ENCODE measurements at regions not wholly inside any gene's neighbourhood (a gene's known extent, or its start where the extent isn't known, plus 50 kb on each side); places are given as distances from the start of the nearest gene placed in this dataset.
"Not testable (repeated sequence)": the region's sequence is repeated elsewhere in the genome, so short reads cannot be mapped to it uniquely, and the experiment has no call there.

DNA sequence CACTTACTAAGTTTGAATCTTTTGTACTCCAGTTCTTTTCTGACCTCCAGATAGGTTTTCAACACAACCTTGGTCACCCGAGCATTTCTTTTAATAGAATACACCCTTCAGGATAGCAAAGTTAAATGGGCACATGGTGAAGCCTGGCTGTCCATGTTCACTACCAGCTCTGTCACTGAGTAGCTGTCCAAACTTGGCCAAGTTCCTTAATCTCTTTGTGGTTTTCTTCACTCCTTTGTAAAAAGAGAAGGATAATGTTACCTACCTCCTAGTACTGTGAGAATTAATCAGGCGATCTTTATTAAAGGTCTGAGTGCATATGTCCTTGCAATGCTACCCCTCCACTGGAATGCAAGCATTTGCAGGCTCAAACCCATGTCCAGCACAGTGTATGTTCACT, 128.1 kb upstream of the PTPRZ1 start:
- no peak for DNase-seq (ENCODE audit: low spot score)

DNA sequence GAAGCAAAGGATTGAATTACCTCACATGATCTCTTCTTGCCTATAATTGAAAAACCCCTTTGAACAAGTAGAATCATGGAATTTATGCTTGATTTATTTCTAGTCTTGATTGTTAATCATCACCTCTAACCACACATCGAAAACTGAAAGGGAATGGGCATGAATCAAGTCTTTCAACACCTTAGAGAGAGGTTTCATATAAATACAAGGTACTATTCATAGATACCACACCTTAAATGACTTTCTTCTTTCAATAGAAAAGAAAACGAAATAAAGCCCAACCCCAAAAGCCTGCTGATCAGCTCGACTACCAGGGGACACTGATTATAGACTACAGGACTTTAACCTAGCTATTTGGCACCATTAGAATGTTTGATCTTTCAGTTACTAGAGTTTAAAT, 128.6 kb upstream of the PTPRZ1 start:
- DNase-seq (ENCODE audit: low spot score): peak; percentile 42

DNA sequence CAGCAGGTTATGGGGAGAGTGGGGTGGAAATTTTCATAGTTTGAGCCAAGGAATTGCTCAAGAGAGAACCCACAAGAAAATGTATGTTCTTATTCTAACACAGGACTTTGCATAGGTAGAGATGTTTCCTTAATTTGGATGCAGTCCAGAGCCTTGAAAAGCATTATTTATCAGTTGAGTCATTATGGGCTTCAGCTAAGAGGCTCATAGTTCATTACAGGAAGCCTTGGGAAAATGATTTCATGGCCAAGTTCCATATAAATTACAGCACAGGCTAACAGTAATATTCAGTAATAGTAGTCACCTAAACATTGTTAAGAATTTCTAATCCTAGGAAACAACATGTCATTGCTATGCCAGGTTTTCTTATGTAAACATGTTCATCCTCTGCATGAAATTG, 131.1 kb upstream of the PTPRZ1 start:
- DNase-seq (ENCODE audit: low spot score): no peak

DNA sequence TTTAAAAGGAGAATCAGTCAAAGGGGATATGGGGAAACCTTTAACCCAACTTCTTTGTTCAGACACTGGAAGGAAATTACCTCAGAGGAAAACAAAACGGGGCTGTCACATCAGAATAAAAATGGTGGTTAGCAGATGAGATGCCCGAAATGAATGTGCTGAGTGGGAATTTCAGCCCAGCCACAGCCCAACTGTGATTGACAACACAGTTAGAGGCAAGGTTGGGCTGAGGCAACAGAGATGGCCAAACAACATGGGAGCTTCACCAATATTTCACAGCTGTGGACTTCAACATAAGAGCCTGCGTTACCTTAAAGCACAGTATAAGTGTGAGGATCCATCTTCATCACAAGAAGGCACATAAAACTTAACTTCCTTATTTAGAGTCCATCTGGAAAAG, 133.5 kb upstream of the PTPRZ1 start:
- no peak for DNase-seq (ENCODE audit: low spot score)

DNA sequence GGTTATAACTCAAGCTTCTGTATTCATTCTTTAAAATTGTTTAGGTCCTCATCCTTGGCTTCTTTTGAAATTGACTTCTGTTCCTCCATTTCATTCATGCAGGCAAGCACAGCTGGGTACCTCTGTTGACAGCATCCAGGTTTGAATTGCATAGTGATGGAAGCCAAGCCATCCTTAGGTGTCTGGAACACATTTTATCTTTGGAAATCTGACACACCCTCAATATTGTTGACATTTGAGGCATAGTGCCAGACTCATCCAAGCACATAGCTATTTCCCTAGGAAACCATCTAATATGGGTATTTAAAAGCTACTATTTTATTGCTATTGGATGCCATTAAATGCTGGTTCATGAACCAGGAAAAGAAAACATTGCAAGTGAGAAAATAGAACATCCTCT, 142.1 kb upstream of the PTPRZ1 start:
- DNase-seq (ENCODE audit: low spot score): no peak

DNA sequence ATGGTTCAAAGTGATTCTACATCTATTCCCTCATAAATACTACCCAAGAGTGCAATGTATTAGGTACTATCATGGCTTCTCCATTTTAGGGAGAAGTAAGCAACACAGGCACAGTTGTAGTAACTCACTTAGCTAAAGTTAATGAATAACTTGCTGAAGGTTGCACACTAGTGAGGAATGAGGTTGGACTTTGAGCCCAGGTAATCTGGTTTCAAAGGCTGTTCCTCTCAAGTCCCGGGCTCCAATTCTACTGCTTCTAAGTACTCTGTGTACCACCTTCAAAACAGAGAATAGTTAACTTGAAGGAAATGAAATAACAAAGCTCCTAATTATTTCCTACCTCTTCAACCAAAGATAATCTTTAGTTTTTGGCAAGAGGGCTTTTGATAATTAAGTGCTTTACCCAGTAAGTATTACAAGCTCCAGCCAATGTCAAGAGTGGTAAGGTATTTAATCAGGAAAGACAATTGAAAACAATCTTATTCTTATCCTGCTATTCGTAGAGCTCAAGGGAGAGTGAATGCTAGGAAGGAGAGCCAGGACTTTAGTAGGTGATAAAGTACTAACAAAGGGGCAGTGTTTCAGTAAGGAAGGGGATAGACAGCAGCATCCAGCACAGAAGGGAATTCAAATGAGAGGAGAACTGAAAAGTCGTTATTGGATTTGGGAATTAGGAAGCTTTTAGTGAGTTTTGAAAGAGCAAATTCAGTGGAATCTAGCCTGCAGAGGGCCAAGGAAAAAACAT, 158.2 kb upstream of the PTPRZ1 start:
- DNase-seq (ENCODE audit: low spot score): peak; percentile 55

DNA sequence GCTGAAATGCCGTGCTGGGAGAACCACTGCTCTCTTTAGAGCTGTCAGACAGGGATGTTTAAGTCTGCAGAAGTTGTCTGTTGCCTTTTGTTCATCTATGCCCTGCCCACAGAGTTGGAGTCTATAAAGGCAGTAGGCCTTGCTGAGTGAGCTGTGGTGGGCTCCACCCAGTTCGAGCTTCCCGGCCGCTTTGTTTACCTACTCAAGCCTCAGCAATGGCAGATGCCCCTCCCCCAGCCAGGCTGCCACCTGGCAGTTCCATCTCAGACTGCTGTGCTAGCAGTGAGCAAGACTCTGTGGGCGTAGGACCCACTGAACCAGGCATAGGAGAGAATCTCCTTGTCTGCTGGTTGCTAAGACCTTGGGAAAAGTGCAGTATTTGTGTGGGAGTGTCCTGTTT, 160.0 kb upstream of the PTPRZ1 start:
- not testable (repeated sequence) for DNase-seq (ENCODE audit: low spot score)

DNA sequence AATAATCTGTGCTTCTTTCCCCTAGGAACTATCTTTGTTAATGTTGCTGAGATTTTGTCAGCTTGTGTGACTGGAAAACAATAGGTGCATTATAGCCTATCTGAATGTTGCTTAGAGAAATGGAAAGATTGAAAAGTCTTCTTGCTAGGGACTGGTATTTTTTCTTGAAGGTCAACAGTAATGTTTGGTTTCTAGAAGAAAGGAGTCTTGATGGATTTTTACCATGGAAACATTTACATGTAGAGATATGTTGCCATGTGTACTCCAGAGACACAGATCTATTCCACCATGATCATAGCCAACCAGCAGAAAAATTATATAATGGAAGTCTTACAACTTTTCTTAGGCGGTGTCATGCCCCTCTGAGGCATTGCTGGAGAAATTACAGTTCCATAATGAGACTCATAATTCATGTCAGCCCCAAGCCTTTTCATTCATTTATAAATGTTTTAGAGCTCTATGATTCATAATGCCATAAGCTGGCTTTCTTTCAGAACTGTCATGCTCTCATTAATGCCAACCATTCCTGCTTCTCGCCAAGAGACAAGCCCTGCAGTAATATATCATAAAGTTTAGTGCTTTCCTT, 175.1 kb upstream of the PTPRZ1 start:
- DNase-seq (ENCODE audit: low spot score): no peak

DNA sequence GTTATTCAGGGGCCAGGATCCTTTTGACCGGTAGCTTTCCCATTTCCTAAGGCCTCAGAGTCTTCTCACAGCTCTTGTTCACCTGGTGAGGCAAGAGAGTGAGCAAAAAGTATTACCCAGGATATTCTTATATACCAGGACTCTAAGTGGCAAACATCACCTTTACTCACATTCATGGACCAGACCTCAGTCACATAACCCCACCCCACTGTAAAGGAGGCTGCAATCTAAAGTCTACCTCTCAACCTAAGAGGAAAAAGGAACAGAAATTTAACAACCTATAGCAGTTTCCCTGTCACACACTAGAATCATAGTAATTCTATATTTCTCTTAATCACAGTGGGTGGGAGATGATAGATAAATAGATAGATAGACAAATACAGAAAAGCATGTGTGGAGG, 176.0 kb upstream of the PTPRZ1 start:
- DNase-seq (ENCODE audit: low spot score): no peak

DNA sequence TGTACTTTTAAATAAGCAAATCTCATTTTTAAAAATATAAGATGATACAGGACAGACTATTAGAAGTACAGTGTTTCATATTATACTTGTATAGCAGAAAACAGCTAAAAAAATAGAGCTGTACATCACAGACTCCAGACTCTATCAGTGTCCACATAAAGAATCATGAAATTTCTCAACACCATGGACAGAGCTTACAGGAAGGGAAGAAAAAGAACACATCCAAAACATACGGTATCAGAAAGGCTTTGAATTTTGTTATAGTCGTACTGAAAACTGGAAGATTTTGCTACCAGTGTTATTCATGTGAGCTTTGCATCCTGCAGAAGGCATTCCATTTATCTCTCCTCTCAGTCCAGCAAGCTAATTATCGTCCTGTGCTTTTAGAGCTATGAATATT, 183.2 kb upstream of the PTPRZ1 start:
- no peak for DNase-seq (ENCODE audit: low spot score)

DNA sequence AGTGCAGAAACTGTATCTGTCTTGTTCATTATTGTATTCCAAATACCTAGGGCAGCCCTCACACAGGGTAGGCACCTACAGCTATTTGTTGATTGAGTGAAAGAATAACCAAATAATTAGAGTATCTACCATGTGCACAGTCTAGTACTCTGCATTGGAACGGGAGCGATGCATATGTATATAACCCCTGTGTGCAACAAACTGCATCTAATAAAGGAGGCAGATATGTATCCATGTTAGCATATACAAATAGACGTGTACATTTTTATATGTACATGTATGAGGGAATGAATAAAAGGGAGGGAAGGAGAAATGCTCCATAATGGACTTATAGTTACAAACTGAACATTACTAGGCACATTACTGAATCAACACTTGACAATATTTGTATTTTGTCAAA, 191.3 kb upstream of the PTPRZ1 start:
- no peak for DNase-seq (ENCODE audit: low spot score)

DNA sequence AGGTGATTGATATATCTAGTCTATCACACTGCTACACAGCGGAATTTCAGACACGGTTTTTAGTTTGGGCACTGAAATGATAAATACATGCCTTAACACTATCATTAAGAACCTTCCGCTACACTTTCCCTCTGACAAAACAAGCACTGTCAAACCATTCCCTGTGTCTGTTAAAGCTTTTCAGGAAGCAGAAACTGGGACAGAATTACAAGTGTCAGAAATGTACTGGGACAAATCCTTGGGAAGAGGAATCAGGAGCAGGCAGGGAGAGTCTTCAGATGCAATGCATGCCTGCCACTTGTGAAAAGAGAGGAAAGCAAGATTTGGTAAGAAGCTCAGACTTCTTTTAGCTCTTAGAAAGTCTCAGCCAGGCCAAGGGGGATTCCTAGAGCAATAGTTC, 196.8 kb upstream of the PTPRZ1 start:
- DNase-seq (ENCODE audit: low spot score): no peak

DNA sequence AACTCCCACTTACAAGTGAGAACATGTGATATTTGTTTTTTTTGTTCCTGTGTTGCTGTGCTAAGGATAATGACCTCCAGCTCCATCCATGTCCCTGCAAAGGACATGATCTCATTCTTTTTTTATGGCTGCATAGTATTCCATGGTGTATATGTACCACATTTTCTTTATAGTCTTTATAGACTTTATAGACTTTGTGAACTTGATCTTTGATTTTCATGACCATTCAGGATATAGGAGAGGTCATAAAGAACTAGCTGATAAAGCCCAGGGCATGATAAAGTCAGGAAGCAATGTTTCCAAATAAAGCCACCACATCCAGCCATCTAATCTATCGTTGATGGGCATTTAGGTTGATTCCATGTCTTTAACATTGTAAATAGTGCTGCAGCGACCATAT, 198.5 kb upstream of the PTPRZ1 start:
- DNase-seq (ENCODE audit: low spot score): not testable (repeated sequence)

DNA sequence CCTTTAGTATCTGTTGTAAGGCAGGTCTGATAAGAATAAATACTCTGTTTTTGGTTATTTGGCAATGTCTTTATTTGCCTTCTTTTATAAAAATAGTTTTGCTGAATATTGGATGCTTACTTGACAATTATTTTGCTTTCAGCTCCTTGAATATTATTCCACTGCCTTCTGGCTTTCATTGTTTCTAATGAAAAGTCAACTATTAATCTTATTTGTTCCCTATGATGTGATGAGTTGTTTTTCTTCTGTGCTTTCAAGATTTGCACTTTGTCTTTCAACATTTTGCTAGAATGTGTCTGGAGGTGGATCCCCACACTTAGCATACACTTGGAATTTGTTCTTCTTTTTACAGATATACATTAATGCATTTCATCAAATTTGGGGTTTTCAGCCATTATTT, 203.8 kb upstream of the PTPRZ1 start:
- DNase-seq (ENCODE audit: low spot score): no peak

DNA sequence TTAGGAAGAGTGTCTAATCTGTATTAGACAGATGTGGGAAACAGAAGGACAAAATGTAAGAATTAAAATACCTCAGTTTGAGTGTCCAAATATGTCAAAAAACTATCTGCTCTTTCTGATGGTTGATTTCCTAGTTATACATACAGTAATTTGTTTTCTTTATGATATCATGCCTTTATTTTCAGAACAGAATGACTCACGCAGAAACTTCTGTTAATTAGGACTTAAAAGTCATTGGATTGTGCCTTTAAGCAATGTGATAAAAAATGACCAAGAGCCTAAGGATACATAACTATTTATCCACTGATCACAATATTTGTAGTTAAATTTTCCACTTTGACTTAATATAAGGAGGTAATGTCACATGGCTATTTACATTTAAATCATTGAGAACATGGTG, 206.7 kb upstream of the PTPRZ1 start:
- DNase-seq (ENCODE audit: low spot score): no peak

DNA sequence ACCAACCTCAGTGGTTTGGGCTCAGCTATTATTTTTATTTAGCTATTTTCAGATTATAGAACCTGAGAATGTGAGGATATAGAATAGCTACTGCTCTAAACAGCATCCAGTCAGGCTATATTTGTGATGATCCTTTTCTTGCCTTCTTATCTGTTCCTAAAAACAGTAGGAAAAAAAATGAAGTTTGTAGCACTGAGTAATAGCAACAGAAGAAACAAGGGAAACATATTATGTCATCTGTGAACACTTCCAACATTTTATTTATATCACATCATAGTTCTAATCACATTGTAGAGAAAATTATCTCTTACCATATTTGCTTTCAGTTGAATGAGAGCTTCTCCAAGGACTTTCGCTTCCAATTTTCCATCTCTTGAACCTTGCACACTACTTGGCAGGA, 229.6 kb upstream of the PTPRZ1 start:
- no peak for DNase-seq (ENCODE audit: low spot score)

DNA sequence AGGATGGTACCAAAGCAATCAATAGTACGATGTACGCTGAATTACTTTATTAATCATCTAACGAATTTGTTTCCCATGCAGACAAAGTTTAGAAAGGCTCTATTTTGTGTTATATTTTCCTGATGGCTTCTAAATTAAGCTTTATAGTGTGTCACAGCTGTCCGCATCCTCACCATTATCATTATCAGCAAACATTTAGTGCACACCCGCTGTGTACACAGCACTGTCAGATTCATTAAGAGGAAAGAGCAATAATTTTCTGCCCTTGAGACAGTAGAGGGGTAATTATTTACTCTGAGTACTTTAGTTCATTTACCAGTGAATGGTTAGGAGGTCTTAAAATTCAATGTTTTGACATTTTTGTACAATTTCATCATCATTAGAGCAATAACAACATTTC, 233.3 kb upstream of the PTPRZ1 start:
- no peak for DNase-seq (ENCODE audit: low spot score)

DNA sequence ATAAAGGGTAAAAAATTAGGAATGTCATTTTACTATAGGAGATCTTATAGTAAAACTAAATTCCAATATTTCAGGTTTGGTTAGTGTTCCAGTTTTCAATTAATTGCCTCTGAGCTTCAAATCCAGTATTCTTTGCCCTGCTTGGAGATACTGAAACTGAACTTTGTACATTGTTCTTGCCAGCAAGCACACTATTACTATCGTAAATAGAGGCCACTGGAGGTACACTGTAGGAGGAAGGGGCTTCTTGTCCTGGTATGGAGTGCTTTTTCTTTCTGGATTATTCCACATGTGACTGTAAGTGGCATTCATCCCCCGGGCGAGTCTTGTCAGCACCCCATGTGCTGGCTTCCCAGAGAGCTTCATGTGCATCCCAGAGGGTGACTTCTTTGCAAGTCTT, 234.7 kb upstream of the PTPRZ1 start:
- no peak for DNase-seq (ENCODE audit: low spot score)

DNA sequence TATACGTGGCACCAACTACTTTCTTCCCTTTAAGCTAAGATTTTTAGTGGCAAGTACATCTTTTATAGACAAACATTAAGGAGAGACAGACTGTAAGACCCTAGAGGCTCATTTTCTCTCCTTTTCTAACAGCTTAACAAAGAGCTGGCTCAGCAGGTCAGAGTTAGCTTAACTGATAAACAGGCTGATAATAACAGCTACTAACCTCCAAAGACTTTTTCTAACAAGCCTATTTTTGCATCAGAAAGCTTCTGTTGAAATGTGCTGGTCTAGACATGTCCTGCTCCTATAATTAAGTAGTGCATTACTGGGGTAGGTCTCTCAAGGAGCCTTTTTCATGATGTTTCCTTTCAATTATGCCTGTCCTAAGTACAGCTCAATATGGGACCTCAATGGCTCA, 238.2 kb upstream of the FAM3C start:
- DNase-seq (ENCODE audit: low spot score): no peak

DNA sequence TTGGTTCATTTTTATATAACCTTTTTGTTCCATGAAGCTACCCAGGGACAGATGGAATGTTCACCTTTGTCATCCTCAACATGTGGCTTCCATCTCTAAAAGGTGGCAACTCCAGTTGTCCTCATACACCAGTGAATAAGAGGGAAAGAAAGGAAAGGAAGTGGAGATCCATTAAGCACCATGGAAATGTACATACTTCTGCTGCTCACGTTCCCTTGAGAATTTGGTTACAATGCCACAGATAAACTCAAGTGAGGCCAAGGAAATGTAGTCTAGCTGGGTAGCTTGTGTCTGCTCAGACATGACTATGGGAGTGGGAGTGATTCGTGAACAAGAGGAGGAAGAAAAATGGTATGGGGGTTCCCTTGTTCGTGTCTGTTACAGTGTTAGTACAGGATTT, 237.1 kb upstream of the FAM3C start:
- DNase-seq (ENCODE audit: low spot score): no peak

DNA sequence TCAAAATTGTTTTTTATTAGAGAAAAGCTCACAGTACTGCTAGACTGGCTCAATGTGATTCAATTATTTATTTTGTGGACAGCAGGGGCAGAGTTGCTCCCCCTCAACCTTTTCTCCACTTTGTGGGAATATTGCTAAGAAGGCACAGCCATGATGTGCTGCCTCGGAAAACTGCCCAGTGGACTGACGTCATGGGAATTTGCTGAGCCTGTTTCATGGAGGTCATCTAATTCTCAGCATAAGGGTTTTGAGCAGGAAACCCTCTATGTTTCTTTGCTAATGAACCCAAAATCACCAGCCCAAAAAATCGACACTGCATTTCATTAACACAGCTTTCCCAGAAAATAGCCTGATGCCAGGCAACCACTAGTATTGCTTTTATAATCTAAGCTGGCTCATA, 228.8 kb upstream of the FAM3C start:
- DNase-seq (ENCODE audit: low spot score): no peak

DNA sequence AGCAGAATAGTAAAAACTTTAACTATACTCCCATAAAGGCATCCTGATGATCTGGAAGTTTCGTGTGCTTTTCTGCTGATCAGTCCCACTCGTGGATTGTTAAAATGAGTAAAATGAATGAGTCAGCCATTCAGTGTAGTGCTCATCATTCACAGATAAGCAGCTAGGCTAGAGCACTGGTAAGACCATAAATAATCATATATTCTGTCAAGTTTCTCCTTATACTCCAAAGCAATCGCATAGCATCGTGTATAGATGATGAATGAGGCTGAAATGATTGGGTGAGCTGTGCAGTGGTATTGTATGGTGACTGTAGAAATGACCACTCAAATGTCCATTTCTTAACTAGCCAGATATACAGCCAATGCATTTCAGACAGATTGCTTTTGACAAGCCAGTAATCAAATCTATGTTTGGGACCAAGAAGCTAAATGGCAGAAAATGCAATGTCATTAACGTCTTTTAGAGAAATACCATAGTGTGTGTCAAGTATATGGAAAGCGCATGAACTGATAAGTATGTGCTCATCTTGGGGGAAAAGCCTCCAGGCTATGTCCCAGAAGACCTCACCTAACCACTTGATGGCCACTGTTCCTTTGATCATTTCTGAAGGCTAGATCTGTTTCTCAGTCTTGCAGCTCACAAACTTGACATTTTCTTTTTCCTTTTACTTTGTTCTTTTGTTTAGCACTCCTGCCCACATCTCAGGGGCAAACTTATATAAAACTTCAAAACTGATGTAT, 227.2 kb upstream of the FAM3C start:
- no peak for DNase-seq (ENCODE audit: low spot score)

DNA sequence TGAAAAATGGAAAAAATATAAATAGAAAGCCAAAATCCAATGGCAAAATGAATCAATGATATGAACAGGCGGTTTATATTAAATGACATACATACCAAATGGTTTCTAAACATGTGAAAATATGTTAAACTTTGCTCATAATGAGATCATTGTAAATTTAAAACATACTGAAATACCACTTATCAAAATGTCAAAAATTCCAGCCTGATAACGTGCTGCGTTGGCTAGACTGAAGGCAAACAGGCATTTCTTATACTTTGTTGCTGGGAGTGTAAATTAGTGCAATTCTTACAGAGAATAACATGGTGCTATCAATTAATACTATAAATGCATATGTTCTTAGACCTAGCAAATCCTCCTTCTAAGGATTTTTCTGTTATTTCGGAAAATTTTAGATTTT, 225.8 kb upstream of the FAM3C start:
- DNase-seq (ENCODE audit: low spot score): no peak

Measured in kidney tubule cell (primary cell).